HG03469 (cell line): ENCODE measurements at regions not wholly inside any gene's neighbourhood (a gene's known extent, or its start where the extent isn't known, plus 50 kb on each side); places are given as distances from the start of the nearest gene placed in this dataset.

Experiments used
- ATAC-seq: cut with Tn5 transposase; IDR thresholded peaks from one replicate; pipeline ENCODE4 v1.9.1; 2021; ENCODE audit warnings: mild to moderate bottlenecking, moderate library complexity, moderate number of reproducible peaks; ENCODE audit not compliant: unreplicated experiment

DNA sequence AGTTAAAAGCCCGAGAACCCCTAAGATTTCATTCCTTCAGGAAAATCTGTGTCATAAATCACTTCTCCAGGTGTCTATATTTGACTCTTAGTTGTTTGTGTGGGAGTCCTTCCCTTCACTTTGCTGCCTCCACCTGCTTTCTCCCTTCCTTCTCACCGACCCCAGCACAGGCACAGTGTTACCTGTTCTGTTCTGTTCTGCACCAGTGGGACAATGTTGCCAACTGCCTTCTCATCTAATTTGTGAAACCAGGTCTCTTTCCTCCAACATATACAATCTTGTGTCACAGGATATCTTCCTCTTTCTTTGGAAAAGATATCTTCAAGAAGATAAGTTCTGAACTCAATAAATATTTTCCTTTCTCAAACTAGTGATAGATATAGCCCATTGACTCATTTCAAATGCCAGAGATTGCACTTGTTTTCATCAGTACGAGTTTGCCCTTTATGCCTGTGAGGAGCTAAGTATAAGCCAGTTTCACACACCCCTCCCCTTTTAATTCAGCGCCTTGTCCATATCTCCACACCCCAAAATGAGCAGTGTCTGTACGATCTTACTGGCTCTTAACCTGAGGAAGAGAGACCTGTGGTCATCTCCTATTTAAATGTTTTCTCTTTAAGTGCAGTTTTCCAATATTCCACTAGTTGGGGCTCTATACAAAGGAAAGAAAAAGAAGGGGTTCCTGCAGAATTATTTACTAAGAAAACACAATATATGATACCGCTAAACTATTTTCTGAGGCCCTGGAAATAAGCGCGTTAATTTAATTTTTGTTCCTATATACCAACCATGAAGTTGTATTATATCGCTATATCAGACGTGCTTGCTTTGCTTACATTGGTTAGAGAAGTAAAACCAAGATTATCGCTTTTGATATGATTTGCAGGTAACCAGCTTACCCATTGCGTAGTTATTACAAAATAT is 81.6 kb upstream of the PREP start:
- no peak for ATAC-seq

DNA sequence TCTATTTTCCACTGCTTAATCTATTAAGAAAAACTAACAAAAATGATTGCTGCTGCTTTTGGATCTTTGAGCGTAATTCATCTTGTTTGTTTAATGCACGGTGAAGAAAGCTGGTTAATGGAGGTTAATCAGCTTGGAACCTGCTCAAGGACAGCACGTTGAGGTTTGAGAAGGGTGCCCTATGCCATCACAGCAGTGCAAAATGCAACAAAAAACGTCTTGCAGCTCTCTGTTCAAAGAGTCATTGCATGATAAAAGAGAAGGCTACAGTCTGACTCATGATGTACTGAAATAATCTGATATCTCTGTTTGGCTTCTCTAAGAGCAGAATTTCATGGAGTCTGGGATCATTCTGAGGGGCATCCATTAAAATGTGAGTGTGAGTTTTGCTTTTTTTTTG is 80.6 kb upstream of the PREP start:
- ATAC-seq = no peak

DNA sequence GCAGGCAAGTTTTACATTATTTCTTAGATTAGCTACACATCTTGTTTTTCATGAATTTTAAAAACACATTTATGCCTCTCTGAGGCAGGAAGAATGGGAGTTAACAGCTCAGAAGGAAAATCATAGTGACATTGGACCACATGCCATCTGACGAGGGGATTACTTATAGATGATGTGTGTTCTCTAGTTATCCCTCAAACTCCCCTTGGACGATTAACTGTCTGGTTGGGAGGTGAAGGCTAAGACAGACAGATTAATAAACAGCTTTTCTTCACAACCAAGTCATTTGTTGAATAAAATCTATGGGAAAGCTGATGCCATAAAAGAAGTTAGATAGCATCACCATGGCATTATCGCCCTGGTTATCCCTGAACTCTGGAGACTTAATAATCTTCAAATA is 80.0 kb upstream of the PREP start:
- no peak for ATAC-seq

DNA sequence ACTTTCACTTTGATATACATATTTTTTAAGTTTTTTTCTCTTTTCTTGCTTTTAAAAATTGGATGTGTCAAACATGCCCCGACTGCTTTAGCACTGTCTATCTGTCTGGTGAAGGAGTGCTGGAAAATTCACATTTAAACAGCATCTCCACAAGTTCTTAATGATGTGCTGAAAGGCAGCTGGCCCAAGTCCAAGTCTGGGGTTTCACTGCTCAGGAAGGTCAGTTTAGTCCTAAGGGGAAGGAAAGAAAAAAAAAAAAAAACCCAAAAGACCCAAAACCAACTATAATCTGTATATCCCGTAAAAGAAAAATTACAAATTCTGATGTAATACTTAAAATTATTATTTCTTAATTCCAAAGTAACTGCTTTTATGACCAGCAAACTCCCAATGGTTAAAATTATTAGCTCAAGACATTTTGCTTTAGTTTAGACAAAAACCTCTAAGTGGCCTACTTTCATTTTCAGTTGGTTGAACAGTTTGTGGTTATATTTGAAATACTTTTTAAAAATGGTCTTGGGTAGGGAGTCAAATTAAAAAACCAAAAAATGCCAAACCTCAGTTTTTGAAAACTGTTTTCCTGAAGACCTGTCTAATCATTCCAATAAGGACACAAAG is 79.5 kb upstream of the PREP start:
- no peak for ATAC-seq

DNA sequence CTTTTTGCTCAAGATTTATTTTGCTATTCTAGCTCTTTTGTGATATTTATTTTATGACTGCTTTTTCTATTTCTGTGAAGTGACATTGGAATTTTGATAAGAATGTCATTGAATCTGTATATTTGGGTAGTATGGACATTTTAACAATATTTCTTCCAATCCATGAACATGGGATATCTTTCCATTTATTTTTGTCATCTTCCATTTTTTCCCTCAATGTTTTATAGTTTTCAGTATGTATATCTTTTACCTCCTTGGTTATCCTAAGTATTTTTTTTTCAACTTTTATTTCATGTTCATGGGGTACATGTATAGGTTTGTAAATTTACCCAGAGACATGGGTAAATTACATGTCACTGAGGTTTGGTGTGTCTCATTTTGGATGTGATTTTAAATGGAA is 74.1 kb upstream of the PREP start:
- no peak for ATAC-seq

DNA sequence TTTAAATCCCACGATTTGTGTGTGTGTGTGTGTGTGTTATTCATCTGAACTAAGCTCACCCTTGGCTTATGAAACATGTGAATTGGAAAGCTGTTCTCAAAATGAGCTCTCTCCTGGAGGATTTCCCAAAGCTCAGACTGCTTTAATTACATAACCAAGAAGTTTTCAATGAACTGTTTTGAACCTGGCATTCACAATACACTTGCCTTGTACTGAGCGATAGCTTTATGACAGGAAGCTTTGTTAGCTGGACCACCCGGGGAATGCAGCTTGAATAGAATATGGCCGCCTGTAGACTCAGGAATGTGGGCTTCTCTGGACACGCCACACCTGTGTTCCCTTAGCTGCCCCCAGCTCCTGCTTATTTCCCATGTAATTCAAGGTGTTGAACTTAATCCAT is 71.4 kb upstream of the PREP start:
- no peak for ATAC-seq

DNA sequence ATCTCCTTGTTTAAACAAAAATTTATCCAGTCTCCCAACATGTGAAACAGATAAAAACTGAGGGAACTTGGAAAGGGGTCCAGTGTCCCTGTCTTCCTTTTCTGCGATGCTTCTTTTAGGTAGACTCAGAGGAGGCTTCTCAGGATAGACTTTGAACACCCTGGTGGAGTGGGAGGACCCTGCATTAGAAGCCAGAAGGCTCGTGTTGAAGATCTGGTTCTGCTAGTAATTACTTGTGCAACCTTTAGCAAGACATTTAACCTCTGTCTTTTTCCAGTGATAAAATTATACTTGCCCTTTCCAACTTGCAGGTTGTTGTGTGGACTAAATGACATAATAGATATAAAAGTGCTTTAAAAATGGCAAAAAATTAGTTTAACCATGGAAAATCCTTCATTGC is 67.1 kb upstream of the PREP start:
- no peak for ATAC-seq

DNA sequence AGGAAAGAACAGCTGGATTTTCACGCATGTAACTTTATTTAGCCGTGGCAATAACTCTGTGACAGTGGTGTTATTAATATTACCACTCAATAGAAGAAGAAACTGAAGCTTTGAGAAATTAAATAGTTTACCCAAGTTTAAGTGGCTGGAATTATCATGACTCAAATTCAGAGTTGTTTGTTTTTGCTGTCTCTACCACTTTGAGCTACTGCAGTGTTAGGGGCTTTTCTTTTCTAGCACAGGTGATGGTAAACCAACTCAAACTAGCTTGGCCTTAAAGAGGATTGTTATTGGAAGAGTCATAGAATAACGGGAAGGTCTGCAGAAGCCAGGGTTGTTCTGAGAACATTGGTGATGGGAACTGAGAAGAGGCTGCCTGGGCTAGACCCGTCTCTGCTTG is 66.0 kb upstream of the PREP start:
- no peak for ATAC-seq

DNA sequence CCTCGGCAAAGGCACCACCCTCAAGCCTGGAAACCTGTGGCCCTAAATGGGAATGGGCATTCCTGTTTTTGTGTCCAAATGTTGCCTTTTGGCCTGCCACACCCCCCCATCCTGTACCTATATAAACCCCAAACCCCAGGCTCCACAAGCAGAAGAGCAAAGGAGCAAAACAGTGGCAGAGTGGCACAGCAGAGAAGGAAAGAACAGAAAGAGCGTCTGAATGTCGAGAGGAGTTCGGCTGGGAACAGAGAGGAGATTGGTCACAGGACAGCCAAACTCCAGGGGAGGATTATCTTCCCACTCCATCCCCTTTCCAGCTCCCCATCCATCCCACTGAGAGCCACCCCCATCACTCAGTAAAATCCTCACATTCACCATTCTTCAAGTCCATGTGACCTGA is 58.0 kb upstream of the PREP start:
- ATAC-seq = no peak

DNA sequence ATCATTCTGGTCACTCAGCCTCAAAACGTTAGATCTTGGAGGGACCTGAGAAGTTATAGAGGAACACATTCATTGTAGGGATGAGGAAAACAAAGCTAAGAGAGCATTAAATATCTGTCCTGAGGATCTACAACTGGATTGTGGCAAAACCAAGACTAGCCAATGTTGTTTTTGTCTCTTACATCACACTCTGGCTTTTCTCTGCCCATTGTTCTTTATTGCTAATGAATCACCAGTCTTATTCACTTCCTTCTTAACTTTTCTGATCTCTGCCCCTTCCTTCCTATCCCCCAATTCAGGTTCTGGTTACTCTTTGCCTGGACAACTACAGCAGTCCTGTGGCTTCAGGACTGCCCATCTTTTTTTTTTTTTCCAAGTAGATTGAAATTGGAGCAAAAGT is 57.0 kb upstream of the PREP start:
- ATAC-seq = no peak

DNA sequence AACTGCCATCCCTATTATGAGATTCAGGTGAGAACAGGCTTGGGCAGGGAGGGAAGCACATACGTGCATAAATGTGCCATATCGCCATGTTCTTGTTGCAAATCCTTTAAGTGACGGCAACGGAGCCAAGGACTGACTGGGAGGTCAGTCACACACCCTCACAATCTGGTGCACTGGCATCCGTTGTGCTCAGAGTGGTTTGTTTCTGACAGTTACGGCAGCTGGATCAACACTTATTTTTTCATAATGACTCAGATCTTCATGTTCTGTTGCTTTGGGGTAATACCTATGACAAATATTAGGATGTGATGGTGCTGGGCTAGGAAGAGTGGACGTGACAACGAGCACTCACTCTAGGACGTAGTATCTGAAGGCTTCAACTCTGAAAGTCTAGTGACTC is 56.2 kb upstream of the PREP start:
- ATAC-seq = peak; percentile 90

DNA sequence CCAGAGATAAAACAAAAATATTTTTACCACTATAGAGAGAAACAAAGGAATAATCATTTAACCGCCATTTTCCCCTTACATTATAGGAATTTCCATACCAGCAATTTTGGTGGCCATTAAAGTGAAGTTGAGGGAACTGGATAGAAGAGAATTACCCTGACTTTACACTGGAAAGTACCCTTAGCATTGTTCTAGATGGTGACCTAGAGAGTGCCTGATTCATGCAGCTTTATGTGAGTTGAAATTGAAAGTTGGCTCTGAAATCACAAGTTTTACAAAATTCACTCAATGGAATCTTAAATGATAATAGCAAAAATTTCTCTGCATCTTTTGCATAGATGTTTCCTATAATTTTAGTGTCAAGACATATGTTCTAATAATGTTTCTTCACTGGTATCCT is 55.7 kb upstream of the PREP start:
- ATAC-seq = no peak

DNA sequence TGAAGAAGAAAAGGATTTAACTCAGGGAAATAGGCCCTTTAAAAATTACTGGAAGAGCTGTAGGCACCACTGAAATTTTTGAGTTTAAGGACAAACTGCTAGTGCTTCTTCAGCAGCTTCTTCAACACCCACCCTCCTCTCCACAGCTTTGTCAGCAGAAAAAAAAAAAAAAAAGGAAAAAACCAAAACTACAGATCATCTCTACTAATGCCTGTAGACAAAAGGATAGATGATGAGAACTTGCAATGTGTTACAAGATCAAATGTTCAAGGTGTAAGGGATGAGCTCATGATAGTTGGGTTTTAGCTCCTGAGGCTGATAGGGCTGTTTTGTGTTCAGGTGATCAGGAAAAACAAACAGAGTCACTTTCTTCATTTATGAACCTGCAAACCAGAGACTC is 55.2 kb upstream of the PREP start:
- no peak for ATAC-seq

DNA sequence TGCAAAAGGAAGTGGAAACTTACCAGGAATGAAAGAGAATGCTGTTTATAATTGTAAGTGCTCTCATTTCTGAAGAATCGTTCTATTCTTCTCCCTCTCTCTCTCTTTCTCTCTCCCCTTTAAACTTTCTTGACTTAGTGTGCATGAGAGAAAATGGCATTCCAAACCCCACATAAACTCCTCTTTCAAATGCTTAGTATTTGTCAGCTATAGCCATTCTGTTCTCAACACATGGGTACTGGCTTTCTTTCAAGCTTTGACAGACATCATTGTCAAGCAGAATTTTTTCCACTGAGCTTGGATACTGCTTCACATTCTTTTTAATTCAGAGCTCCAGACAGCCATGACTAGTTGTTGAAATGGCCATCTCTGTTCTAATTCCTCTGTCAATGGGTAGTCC is 51.1 kb upstream of the PREP start:
- ATAC-seq = no peak

DNA sequence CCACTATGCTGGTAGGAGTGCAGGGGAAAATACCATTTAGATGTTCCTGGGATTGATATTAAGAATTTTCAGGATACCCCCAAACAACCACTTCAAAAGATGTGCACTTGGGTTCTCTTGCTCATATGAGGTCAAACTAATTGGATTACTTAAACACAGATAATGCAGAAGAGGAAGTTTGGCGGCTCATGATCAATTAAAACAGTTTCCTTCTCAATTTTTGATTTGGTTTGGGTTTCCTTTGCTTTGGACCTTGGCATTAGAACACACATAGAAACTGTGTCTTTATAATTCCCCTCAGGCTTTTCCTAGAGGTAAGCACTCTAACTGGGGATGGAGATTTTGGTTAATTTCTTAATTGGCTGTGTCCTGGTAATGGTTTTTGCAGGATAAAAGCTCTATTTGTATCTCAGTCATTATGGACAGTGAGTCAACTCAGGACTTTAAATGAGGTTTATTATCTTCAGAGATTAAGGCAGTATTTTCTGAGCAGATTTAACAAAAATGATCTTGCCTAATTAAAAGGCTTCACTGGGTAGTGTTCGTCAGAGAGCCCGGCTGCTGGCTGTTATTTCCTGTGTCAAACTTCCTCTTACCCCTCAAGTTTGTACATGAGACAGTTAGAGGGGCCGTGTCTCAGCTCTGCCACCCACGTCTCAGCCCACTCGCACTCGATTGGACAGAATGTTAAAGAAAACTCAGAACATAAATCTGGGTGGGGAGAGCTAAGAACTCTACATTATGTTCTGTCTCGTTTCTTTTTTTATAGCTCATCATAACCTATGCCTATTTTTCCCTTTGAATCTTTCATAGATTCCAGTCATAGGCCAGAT is 50.3 kb upstream of the PREP start:
- ATAC-seq = peak; percentile 44
